Esophagus squamous epithelium (tissue), 5 donors: ENCODE measurements at regions not wholly inside any gene's neighbourhood (a gene's known extent, or its start where the extent isn't known, plus 50 kb on each side); places are given as distances from the start of the nearest gene placed in this dataset.

Experiments used
- DNase-seq: peaks from one replicate; lab custom pipeline; 2025; lab: John Stamatoyannopoulos, UW
- H3K27ac ChIP-seq, 4 donors: fragments of 200-600 bp; sonication (generic); one replicate each; pipeline ENCODE4 v1.5.1; 2016 to 2019; ENCODE audit warnings: mild to moderate bottlenecking in 1 of 4
- H3K27me3 ChIP-seq, 4 donors: fragments of 200-600 bp; sonication (generic); 1 replicate in 3 of 4; 2 replicates in 1 of 4; pipeline versions ENCODE4 v1.5.1 to v1.6.0; 2017 to 2021; ENCODE audit warnings: antibody characterized with exemption in 1 of 4
- H3K36me3 ChIP-seq, 3 donors: fragments of 200-600 bp; sonication (generic); one replicate each; pipeline ENCODE4 v1.5.1; 2016 to 2019
- H3K4me1 ChIP-seq, 3 donors: fragments of 200-600 bp; sonication (generic); one replicate each; pipeline ENCODE4 v1.5.1; 2017 to 2019
- H3K4me3 ChIP-seq, 4 donors: fragments of 200-600 bp; sonication (generic); 1 replicate in 3 of 4; 2 replicates in 1 of 4; pipeline ENCODE4 v1.5.1; 2016 to 2019; ENCODE audit warnings: mild to moderate bottlenecking in 2 of 4, moderate library complexity in 1 of 4
- H3K9me3 ChIP-seq, 3 donors: fragments of 200-600 bp; sonication (generic); one replicate each; pipeline ENCODE4 v1.5.1; 2016 to 2019
- POLR2A ChIP-seq, 4 donors: fragments of 450-650 bp; IDR thresholded peaks; one replicate each; pipeline ENCODE4 v1.6.1; 2017; ENCODE audit warnings: antibody characterized with exemption in 4 of 4, mild to moderate bottlenecking in 4 of 4, moderate library complexity in 3 of 4
- WGBS, 2 donors: methylation state at CpG; one replicate each; pipeline ENCODE4 v1.1.5; 2018; 5-methylcytosine and 5-hydroxymethylcytosine counted together
- intact Hi-C: fragments of 100-400 bp; cut with DNase I; formaldehyde crosslinking; loops from one replicate; pipeline ENCODE4 v1.15.0; 2022
- TF ChIP-seq, protein P1 (sequence below), 6 experiments: fragments of 450-650 bp in 4 of 6; fragments of 200-600 bp in 2 of 6; sonication (generic) in 2 of 6; IDR thresholded peaks; one replicate each; pipeline ENCODE4 v1.5.1; 2016 to 2019; ENCODE audit warnings: antibody characterized with exemption in 6 of 6, mild to moderate bottlenecking in 4 of 6, moderate library complexity in 4 of 6
- donor health status: DM: yes; HTN: yes; CAD: no.

DNA sequence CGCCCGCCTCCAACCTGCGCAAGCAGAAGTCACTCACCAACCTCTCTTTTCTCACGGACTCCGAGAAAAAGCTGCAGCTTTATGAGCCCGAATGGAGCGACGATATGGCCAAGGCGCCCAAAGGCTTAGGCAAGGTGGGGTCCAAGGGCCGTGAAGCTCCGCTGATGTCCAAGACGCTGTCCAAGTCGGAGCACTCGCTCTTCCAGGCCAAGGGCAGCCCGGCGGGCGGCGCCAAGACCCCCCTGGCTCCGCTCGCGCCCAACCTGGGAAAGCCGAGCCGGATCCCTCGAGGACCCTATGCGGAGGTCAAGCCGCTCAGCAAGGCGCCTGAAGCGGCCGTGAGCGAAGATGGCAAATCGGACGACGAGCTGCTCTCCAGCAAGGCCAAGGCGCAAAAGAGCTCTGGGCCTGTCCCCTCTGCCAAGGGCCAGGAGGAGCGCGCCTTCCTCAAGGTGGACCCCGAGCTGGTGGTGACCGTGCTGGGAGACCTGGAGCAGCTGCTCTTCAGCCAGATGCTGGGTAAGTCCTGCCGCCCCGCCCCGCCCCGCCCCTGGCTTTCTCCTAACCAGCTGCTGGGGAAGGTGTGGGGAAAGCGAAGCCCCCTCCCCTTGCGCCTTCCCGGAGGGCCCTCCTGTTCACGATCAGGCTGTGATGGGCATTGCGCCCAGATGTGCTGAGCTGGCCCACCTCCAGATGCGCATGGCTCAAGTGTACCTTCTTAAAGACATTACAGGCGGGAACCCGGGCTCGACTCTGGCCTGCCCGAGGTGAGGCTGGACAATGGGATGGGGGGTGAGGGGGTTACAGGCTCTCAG is 110.2 kb downstream of the NAV1 start:
- DNase-seq = no peak
- intact Hi-C loops = no loop called here
- H3K27me3 ChIP-seq = peaks cover 0 to 44% (median 0%) of the 10 kb centered on the region in 4 donors
- peak in 1 of 4 donors; percentile 5 for TF ChIP-seq POLR2A (IDR thresholded peaks at IDR 0.05)
- TF ChIP-seq, protein P1, sequence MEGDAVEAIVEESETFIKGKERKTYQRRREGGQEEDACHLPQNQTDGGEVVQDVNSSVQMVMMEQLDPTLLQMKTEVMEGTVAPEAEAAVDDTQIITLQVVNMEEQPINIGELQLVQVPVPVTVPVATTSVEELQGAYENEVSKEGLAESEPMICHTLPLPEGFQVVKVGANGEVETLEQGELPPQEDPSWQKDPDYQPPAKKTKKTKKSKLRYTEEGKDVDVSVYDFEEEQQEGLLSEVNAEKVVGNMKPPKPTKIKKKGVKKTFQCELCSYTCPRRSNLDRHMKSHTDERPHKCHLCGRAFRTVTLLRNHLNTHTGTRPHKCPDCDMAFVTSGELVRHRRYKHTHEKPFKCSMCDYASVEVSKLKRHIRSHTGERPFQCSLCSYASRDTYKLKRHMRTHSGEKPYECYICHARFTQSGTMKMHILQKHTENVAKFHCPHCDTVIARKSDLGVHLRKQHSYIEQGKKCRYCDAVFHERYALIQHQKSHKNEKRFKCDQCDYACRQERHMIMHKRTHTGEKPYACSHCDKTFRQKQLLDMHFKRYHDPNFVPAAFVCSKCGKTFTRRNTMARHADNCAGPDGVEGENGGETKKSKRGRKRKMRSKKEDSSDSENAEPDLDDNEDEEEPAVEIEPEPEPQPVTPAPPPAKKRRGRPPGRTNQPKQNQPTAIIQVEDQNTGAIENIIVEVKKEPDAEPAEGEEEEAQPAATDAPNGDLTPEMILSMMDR (IDR thresholded peaks at IDR 0.05) = no peak
- H3K4me1 ChIP-seq = peaks cover 27 to 53% (median 27%) of the 10 kb centered on the region in 3 donors
- H3K9me3 ChIP-seq = no peaks in the 10 kb centered on the region
- H3K36me3 ChIP-seq = no peaks in the 10 kb centered on the region
- H3K27ac ChIP-seq = peak overlapping the region; percentile 67 to 88 (median 83)
- 10 to 16% methylated on average over 2 to 11 of the region's 52 CpGs for WGBS, 2 donors
- peak overlapping the region; percentile 58 to 69 (median 58) for H3K4me3 ChIP-seq

DNA sequence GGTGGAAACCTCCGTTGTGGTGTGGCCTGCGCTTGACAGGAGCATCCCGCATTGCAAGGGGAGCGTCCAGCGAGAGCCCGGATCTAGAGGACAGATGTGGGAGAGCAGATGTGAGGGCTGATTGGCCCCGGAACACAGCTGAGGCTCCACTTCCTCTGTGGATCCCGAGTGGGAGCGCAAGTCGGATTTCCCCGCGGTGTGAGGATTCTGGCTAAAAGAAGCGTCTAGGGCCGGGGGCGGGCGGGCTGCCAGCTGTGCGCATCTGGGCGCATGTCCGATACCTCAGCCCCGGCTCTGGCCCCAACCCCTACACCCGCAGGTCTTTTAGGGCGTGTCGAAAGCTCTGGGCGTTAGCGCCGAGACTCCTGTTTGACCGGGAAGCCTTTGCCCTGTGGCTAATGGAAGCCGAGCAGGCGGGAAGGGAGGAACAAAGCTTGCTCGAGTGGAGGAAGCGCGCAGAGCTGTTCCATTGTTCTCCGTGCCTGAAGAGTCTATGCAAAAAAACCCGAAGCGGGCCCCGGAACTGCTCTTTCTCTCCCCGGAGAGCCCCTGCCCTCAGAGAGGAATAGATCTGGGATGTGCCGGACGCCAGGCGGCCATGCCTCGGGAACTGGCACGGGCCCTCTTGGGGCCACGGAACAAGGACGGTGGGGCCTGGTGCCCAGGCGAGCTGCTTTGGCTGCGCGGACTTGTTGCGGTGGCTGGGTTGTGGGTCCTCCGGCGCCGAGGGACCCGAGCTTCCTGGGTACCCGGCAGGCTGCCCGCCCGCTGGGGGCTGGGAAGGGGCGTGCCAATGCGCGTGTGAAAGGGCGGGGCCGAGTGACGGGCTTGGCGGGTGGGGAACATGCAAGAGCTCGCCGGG is 111.1 kb downstream of the NAV1 start:
- H3K27ac ChIP-seq = peak overlapping the region; percentile 67 to 88 (median 83)
- intact Hi-C loops = no loop called here
- H3K27me3 ChIP-seq = peaks cover 0 to 44% (median 0%) of the 10 kb centered on the region in 4 donors
- peak overlapping the region; percentile 58 to 69 (median 58) for H3K4me3 ChIP-seq
- no peaks in the 10 kb centered on the region for H3K36me3 ChIP-seq
- TF ChIP-seq, protein P1 (IDR thresholded peaks at IDR 0.05) = peak in 3 of 6 experiments; percentile 3 to 7 (median 7)
- peak in 1 of 4 donors; percentile 67 for TF ChIP-seq POLR2A (IDR thresholded peaks at IDR 0.05)
- peaks cover 27 to 60% (median 27%) of the 10 kb centered on the region in 3 donors for H3K4me1 ChIP-seq
- DNase-seq = no peak
- no peaks in the 10 kb centered on the region for H3K9me3 ChIP-seq
- WGBS, 2 donors = 16 to 40% methylated on average over 3 to 10 of the region's 64 CpGs

DNA sequence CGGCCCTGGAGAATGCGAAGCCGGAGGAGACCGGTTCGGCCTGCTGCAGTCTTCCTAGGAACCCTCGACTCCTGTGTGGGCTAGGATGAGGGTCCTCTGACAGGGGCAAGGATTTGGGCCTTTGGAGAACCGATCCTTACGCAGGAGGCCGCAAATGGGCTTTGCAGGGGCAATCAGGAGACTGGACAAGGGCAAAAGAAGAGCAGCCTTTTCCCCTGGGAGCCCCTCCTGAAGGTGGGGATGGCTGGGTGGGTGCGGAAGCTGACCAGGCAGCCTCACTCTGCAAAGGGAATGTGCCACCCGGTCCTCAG is 111.7 kb downstream of the NAV1 start:
- WGBS, 2 donors = 39 to 61% methylated on average over 5 to 6 of the region's 11 CpGs
- Histone ChIP-seq H3K4me1 (peaks cover 27 to 65% (median 27%) of the 10 kb centered on the region in 3 donors), H3K27me3 (peaks cover 0 to 44% (median 0%) of the 10 kb centered on the region in 4 donors), H3K36me3 (no peaks in the 10 kb centered on the region), H3K27ac (peak overlapping the region; percentile 67 to 88 (median 83)), H3K9me3 (no peaks in the 10 kb centered on the region), H3K4me3 (peak overlapping the region; percentile 58 to 69 (median 58))
- no peak for DNase-seq
- intact Hi-C loops = no loop called here
- TF ChIP-seq, protein P1 (IDR thresholded peaks at IDR 0.05) = no peak
- no peak for TF ChIP-seq POLR2A (IDR thresholded peaks at IDR 0.05)

DNA sequence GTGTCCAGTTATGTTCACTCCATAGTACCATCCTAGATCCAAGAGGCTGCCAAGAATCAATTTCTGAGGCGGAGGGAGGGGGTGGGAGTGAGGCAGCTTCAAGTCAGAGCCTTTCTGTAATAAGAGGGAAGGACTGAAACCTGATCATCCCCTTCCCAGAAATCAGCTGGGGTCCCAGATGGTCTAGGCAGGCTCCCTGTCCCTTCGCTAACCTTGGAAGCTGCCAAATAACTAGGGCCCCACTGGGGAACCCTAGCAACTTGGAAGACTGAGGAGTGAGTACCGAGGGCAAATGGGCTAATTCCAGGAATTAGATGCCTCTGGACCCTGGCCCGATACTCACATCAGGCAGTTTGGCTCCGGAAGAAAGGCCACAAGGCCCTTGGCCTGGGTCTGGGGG is 113.3 kb downstream of the NAV1 start:
- intact Hi-C loops = no loop called here
- Histone ChIP-seq H3K4me3 (no peak overlapping the region), H3K27me3 (peaks cover 0 to 40% (median 0%) of the 10 kb centered on the region in 4 donors), H3K27ac (no peak overlapping the region), H3K4me1 (peaks cover 27 to 77% (median 30%) of the 10 kb centered on the region in 3 donors), H3K9me3 (no peaks in the 10 kb centered on the region), H3K36me3 (no peaks in the 10 kb centered on the region)
- DNase-seq = no peak
- TF ChIP-seq, protein P1 (IDR thresholded peaks at IDR 0.05) = no peak
- no peak for TF ChIP-seq POLR2A (IDR thresholded peaks at IDR 0.05)
- 86 to 100% methylated on average over 3 to 4 of the region's 5 CpGs for WGBS, 2 donors
